ENCODE measurements at regions not wholly inside any gene's neighbourhood (a gene's known extent, or its start where the extent isn't known, plus 50 kb on each side); places are given as distances from the start of the nearest gene placed in this dataset.

- TF ChIP-seq TAF1 (IDR thresholded peaks at IDR 0.05; ENCODE audit: borderline replicate concordance, low read depth, low read length) (no peak), CTCF (IDR thresholded peaks at IDR 0.05) (no peak), SMC3 (IDR thresholded peaks at IDR 0.05; ENCODE audit: low read depth, low read length) (no peak), SIN3A (IDR thresholded peaks at IDR 0.05; ENCODE audit: borderline replicate concordance, low read depth, low read length) (no peak)
- TF ChIP-seq, protein P1, sequence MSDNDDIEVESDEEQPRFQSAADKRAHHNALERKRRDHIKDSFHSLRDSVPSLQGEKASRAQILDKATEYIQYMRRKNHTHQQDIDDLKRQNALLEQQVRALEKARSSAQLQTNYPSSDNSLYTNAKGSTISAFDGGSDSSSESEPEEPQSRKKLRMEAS (IDR thresholded peaks at IDR 0.05; ENCODE audit: low read depth) = no peak
These were observed 94.3 kb upstream of the PTHLH start for GRCh38 chr12:28066879-28067278.
